Cardiac muscle cell (in vitro differentiated cells and primary cell): ENCODE measurements at regions not wholly inside any gene's neighbourhood (a gene's known extent, or its start where the extent isn't known, plus 50 kb on each side); places are given as distances from the start of the nearest gene placed in this dataset.
A peak's percentile ranks its signal among the peaks of the same experiment; 100 is the strongest.

Source experiments
- DNase-seq, 2 donors: peaks; one replicate each; pipeline versions ENCODE4 v3.0.0 to v3.0.0-alpha.2; 2010 to 2017; ENCODE audit warnings: low read depth in 1 of 2, low spot score in 1 of 2
- H3K27ac ChIP-seq: fragments of 200-600 bp; sonication (generic); 2 replicates; pipeline ENCODE4 v1.5.1; 2016
- H3K27me3 ChIP-seq: fragments of 200-600 bp; sonication (generic); 2 replicates; pipeline ENCODE4 v1.6.0; 2016; ENCODE audit warnings: control low read depth
- H3K36me3 ChIP-seq: fragments of 200-600 bp; sonication (generic); 2 replicates; pipeline ENCODE4 v1.5.1; 2016; ENCODE audit warnings: control low read depth
- H3K4me1 ChIP-seq: fragments of 200-600 bp; sonication (generic); 2 replicates; pipeline ENCODE4 v1.8.1; 2017; ENCODE audit warnings: low read depth, mild to moderate bottlenecking, mixed run types
- H3K4me3 ChIP-seq: fragments of 200-600 bp; sonication (generic); 2 replicates; pipeline ENCODE4 v1.5.1; 2016; ENCODE audit warnings: mild to moderate bottlenecking
- H3K9me3 ChIP-seq: fragments of 200-600 bp; sonication (generic); 2 replicates; pipeline ENCODE4 v1.5.1; 2017; ENCODE audit warnings: low read depth, mild to moderate bottlenecking, control low read depth
- TF ChIP-seq, protein P1 (sequence below): IDR thresholded peaks from 2 replicates; pipeline ENCODE4 v1.5.1; 2012; ENCODE audit warnings: low read depth, mild to moderate bottlenecking, low read length

DNA sequence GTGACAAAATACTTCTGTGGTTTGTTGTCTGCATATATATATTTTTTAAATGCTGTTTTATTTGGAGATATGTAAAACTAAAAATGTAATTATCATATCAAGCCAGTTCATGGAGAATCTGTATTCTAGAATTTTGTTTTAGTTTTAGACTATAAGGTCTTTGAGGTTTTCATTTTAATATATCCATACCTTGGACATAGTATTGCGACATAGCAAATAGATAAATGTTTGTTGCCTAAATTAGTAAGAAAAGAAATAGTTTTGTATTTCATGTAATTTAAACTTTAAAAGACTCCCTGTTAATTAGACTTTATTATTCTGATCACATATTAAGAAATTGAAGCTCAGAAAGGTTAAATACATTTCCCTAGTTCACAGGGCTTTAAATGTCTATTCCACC is 472.9 kb downstream of the GBA3 start:
- Histone ChIP-seq H3K27ac (no peak overlapping the region), H3K36me3 (no peaks in the 10 kb centered on the region), H3K4me1 (peaks cover 4% of the 10 kb centered on the region), H3K9me3 (no peaks in the 10 kb centered on the region), H3K4me3 (no peak overlapping the region), H3K27me3 (no peaks in the 10 kb centered on the region)
- no peak for DNase-seq
- TF ChIP-seq, protein P1, sequence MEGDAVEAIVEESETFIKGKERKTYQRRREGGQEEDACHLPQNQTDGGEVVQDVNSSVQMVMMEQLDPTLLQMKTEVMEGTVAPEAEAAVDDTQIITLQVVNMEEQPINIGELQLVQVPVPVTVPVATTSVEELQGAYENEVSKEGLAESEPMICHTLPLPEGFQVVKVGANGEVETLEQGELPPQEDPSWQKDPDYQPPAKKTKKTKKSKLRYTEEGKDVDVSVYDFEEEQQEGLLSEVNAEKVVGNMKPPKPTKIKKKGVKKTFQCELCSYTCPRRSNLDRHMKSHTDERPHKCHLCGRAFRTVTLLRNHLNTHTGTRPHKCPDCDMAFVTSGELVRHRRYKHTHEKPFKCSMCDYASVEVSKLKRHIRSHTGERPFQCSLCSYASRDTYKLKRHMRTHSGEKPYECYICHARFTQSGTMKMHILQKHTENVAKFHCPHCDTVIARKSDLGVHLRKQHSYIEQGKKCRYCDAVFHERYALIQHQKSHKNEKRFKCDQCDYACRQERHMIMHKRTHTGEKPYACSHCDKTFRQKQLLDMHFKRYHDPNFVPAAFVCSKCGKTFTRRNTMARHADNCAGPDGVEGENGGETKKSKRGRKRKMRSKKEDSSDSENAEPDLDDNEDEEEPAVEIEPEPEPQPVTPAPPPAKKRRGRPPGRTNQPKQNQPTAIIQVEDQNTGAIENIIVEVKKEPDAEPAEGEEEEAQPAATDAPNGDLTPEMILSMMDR = no peak

DNA sequence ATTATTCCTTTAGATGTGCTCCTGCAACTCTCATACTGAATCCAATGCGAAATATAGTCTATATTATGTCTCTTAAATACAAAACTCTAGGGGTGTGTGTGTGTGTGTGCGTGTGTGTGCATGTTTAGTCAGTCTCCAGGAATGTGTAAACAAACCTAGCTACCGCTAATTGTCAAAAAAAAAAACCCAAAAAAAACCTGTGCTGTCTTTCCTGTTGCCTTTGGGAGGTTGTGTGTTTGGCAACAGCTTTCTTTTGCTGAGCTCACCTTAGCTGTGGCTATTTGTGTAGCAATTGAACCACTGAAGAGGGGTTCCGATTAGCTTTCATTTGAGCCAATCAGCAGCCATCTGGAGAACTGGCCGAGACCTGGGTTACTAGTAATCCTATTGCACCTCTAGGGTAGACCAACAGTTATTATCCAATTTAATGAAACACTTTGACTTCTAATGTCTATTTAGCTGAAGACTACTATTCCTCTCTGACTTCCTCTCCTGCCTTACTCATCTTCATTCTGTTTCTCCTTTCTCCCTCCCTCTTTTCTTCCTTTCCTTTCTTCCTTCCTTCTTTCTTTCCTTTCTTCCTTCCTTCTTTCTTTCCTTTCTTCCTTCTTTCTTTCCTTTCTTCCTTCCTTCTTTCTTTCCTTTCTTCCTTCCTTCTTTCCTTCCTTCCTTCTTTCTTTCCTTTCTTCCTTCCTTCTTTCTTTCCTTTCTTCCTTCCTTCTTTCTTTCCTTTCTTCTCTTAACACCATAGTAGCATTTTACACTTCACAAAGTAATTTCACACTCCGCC is 471.1 kb downstream of the GBA3 start:
- DNase-seq = no peak
- H3K27me3 ChIP-seq = no peaks in the 10 kb centered on the region
- H3K4me1 ChIP-seq = peaks cover 4% of the 10 kb centered on the region
- H3K9me3 ChIP-seq = no peaks in the 10 kb centered on the region
- no peak overlapping the region for H3K4me3 ChIP-seq
- no peak overlapping the region for H3K27ac ChIP-seq
- TF ChIP-seq, protein P1 = no peak
- no peaks in the 10 kb centered on the region for H3K36me3 ChIP-seq

DNA sequence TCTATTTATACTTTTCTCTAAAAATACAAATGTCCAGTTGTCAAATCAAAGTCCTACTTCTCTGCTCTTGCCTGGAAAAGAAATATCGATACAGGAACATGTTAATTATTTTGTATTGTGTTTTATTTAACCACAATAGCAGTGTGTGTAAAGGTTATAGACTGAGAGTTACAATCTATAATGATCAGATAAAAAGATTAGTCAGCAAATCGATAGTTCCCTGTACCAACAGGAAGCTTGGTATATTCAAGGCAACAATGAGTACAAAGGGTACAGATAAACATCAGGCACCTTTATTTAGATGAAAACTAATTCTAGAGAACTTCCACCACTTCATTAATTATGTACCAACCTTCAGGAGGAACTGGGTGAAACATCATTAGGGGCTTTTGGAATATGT is 469.5 kb downstream of the GBA3 start:
- no peak overlapping the region for H3K27ac ChIP-seq
- no peak overlapping the region for H3K4me3 ChIP-seq

DNA sequence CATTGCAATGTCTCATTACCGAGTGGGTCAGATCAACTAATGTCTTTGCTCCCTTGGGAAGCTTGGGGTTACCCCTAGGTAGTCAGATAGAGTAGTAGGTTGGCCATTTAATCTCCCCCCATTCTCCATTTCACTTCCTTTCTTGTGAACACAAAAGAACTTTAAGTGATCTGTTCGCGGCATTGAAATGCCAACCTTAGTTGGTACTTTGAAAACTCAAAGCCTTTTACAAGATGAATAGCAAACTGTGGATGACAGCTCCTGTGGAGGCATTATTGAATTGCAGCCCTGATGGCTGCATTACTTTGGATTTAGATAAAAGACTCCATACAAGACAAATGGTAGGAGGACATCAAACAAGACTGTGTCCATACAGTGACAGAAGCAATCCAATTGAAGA is 469.1 kb downstream of the GBA3 start:
- H3K4me1 ChIP-seq = peaks cover 4% of the 10 kb centered on the region
- no peaks in the 10 kb centered on the region for H3K9me3 ChIP-seq
- H3K36me3 ChIP-seq = no peaks in the 10 kb centered on the region
- DNase-seq = no peak
- no peak overlapping the region for H3K27ac ChIP-seq
- TF ChIP-seq, protein P1 = no peak
- no peaks in the 10 kb centered on the region for H3K27me3 ChIP-seq
- H3K4me3 ChIP-seq = no peak overlapping the region

More for the DNA sequence above, 469.5 kb downstream of the GBA3 start:
- Histone ChIP-seq H3K4me1 (peaks cover 4% of the 10 kb centered on the region), H3K36me3 (no peaks in the 10 kb centered on the region), H3K27me3 (no peaks in the 10 kb centered on the region), H3K9me3 (no peaks in the 10 kb centered on the region)
- no peak for DNase-seq
- TF ChIP-seq, protein P1 = no peak

DNA sequence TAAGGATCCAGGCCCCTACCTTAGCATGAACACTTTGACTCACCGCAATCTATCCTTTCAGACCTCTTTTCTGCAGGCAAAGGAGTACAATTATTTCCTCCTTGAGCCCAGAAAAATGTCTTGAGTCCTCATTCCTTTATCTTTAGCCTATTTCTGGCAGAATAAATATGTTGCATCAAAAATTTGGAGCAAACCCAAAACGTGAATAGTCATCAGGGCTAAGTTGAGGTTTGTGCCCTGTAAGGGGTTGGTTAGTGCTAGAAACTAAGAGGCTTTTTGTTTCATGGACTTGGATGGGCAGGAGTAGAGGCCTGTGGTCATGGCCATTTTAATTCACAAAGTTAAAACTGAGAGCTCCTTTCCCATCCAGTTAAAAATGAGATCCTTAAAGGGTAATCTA is 460.3 kb downstream of the GBA3 start:
- H3K9me3 ChIP-seq = no peaks in the 10 kb centered on the region
- no peak overlapping the region for H3K4me3 ChIP-seq
- H3K4me1 ChIP-seq = peaks cover under 1% of the 10 kb centered on the region
- H3K27ac ChIP-seq = no peak overlapping the region
- TF ChIP-seq, protein P1 = no peak
- no peaks in the 10 kb centered on the region for H3K27me3 ChIP-seq
- no peaks in the 10 kb centered on the region for H3K36me3 ChIP-seq
- peak in 1 of 2 donors; percentile 21 for DNase-seq
